IPS-20b (cell line): ENCODE measurements at regions not wholly inside any gene's neighbourhood (a gene's known extent, or its start where the extent isn't known, plus 50 kb on each side); places are given as distances from the start of the nearest gene placed in this dataset.
A peak's percentile ranks its signal among the peaks of the same experiment; 100 is the strongest.

ENCODE experiments used
- H3K27ac ChIP-seq: one replicate; pipeline ENCODE4 v1.5.1; 2013; ENCODE audit warnings: low read length
- H3K27me3 ChIP-seq: 2 replicates; pipeline ENCODE4 v1.6.1; 2013; ENCODE audit warnings: mild to moderate bottlenecking, low read length, inconsistent platforms; ENCODE audit not compliant: insufficient read depth
- H3K36me3 ChIP-seq: 2 replicates; pipeline ENCODE4 v1.6.1; 2013; ENCODE audit warnings: low read depth, mild to moderate bottlenecking, inconsistent platforms, low read length, moderate library complexity; ENCODE audit not compliant: insufficient read depth
- H3K4me1 ChIP-seq: 2 replicates; pipeline ENCODE4 v1.6.1; 2013; ENCODE audit warnings: mild to moderate bottlenecking, control low read depth, inconsistent platforms, low read length, moderate library complexity; ENCODE audit not compliant: insufficient read depth
- H3K4me3 ChIP-seq: 2 replicates; pipeline ENCODE4 v1.5.1; 2013; ENCODE audit warnings: mild to moderate bottlenecking, low read length, inconsistent platforms
- H3K9ac ChIP-seq: 2 replicates; pipeline ENCODE4 v1.6.1; 2013; ENCODE audit warnings: low read depth, mild to moderate bottlenecking, inconsistent platforms, low read length, moderate library complexity
- H3K9me3 ChIP-seq: 2 replicates; pipeline ENCODE4 v1.6.1; 2013; ENCODE audit warnings: mild to moderate bottlenecking, low read depth, low read length, inconsistent platforms; ENCODE audit not compliant: insufficient read depth

DNA sequence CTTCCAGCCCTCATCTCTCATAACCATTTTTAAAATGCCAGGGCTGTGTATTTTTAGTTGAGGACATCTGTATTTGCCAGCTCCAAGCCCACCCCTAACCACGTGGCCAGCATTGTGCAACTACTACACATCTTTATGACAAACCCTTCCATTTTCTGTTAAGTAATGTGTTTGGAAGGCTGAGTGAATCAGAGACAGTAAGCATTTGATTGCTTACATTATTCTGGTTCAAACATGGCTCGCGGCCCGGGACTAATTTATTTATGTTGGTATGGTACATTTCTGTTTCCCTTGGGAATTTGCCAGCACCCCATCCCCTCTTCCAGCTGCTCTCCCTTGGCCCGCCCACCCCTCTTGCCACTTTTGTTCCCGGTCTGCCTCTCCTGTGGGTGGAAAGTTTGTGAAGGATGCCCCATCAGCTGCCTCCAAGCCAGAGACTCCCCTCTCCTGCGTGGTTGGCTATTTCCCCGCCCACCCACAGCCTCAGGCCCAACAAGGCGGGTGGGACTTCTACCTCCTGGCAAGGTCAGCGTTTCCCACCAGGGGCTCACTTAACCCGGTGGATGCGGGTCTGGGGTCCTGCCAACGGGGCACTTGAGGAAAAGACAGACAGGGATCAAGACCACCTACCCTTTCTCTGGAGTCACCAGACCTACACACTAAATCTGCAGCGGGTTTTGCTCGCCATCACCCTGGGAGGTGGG lies 162.2 kb downstream of the HSD17B3 start:
- Histone ChIP-seq H3K27ac (no peak overlapping the region), H3K4me1 (peaks cover 14% of the 10 kb centered on the region), H3K4me3 (no peak overlapping the region), H3K27me3 (no peaks in the 10 kb centered on the region), H3K9ac (no peak overlapping the region), H3K9me3 (no peaks in the 10 kb centered on the region), H3K36me3 (no peaks in the 10 kb centered on the region)

GRCh38 chr9:96138616-96139015 lies 163.4 kb downstream of the HSD17B3 start:
- Histone ChIP-seq H3K9me3 (no peaks in the 10 kb centered on the region), H3K27me3 (no peaks in the 10 kb centered on the region), H3K36me3 (no peaks in the 10 kb centered on the region), H3K4me3 (no peak overlapping the region), H3K4me1 (peaks cover 14% of the 10 kb centered on the region), H3K27ac (no peak overlapping the region), H3K9ac (no peak overlapping the region)

DNA sequence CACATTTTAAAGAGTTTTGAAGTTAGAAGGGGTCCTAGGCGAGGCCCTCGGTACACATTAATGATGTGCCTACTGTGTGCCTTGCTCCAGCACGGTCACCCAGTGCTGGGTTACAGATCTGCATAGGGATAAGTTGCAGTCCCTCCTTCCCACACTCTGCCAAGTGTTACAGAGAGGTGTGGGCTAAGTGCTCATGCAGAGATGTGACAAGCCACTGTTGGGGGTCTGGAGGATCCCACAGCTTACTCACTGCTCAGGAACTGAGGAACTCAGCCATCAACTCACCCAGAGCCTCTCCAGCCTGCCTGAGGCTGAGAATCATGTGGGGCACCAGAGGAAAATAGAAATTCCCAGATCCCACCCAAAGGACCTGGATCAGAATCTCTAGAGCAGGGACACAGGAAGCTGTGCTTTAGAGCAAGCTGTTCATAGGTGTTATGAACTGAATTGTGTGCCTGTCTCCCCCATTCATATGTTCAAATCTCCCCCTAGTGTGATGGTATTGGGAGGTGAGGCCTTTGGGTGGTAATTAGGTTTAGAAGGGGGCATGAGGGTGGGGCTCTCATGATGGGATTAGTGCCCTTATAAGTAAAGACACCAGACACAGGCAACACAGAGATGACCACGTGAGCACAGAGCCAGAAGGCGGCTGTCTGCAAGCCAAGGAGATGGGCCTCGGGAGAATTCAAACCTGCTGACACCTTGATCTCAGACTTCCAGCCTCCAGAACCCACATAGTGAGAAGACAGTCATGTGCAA lies 164.1 kb downstream of the HSD17B3 start:
- Histone ChIP-seq H3K9ac (peak overlapping the region; percentile 28; the same call in 1 of the 2 replicates), H3K27ac (no peak overlapping the region)

DNA sequence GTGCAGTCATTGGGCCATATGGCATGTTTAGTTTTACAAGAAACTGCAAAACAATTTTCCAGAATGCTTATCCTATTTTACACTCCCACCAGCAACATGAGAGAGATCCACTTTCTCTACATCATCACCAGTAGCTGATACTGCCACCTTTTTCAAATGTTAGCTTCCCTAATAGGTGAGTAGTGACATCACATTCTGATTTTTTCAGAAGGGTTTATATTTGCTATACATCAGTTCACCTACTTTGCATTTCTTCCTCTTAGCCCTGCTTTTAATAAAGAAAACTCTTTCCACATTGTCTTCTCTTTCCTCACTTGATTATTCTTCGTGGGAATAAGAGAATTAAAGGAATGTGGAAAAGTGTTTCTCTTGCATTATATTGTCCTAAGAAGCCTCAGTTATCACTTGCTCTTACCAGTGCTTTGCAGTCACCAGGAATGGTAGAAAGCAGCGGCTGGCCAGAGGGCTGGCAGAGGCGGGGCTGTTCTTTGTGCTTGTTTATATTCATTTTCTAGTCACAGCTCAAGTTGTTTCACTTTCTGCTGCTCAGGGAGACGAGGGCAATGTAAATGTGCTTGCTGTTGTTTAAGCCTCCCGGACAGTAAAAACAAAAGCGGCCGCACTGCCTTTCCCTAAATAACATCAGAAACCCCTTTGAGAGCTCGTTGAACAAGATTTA lies 164.8 kb downstream of the HSD17B3 start:
- peaks cover 14% of the 10 kb centered on the region for H3K4me1 ChIP-seq
- H3K4me3 ChIP-seq: peak overlapping the region; percentile 42
- peak overlapping the region; percentile 28; the same call in 1 of the 2 replicates for H3K9ac ChIP-seq
- no peaks in the 10 kb centered on the region for H3K36me3 ChIP-seq
- no peaks in the 10 kb centered on the region; the same call in 1 of the 2 replicates for H3K27me3 ChIP-seq
- H3K27ac ChIP-seq: no peak overlapping the region
- no peaks in the 10 kb centered on the region for H3K9me3 ChIP-seq

More for the DNA sequence above, 164.1 kb downstream of the HSD17B3 start:
- H3K36me3 ChIP-seq: no peaks in the 10 kb centered on the region
- no peaks in the 10 kb centered on the region for H3K9me3 ChIP-seq
- H3K4me1 ChIP-seq: peaks cover 14% of the 10 kb centered on the region
- no peaks in the 10 kb centered on the region for H3K27me3 ChIP-seq
- peak overlapping the region; percentile 29; the same call in 1 of the 2 replicates for H3K4me3 ChIP-seq

- Histone ChIP-seq H3K4me1 (peaks cover 14% of the 10 kb centered on the region), H3K36me3 (no peaks in the 10 kb centered on the region), H3K9ac (no peak overlapping the region), H3K27me3 (peaks cover 6% of the 10 kb centered on the region), H3K4me3 (no peak overlapping the region), H3K27ac (no peak overlapping the region), H3K9me3 (no peaks in the 10 kb centered on the region)
Observed at GRCh38 chr9:96135753-96136290, 166.2 kb downstream of the HSD17B3 start.

DNA sequence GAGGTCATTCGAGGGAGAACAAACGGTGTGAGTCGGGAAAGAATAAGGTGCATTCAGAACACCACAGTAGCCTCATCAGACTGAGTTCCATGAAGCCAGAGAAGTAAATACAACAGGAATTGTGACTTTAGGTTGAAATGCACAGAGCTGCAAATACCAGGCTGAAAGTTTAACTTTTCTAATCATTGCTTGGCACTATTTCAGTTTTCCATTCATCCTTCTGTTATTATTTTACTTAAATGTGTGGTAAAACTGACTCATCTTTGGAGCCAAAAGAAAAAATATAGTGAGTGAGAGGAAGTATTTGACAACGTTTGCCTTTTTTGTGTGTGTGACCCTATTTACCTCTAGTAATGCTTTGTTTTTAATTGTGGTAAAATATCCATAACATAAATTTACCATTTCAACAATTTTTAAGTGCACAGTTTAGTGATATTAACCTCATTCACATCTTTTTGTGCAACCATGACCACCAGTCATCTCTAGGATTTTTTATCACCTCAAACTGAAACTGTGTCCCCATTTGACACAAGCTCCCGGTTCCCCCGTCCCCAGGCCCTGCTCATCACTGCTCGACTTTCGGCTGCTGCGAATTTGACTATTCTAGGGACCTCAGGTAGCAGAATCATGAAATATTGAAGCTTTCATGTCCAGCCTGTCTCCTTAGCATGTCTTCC lies 166.8 kb downstream of the HSD17B3 start:
- Histone ChIP-seq H3K4me1 (peaks cover 15% of the 10 kb centered on the region), H3K27ac (no peak overlapping the region)

GRCh38 chr9:96133321-96134021 lies 168.5 kb downstream of the HSD17B3 start:
- no peak overlapping the region for H3K27ac ChIP-seq
- no peak overlapping the region for H3K9ac ChIP-seq
- peaks cover 12% of the 10 kb centered on the region for H3K27me3 ChIP-seq
- H3K4me1 ChIP-seq: peaks cover 28% of the 10 kb centered on the region
- H3K4me3 ChIP-seq: no peak overlapping the region
- H3K9me3 ChIP-seq: no peaks in the 10 kb centered on the region
- H3K36me3 ChIP-seq: no peaks in the 10 kb centered on the region

More for the DNA sequence above, 166.8 kb downstream of the HSD17B3 start:
- H3K27me3 ChIP-seq: peaks cover 12% of the 10 kb centered on the region
- no peaks in the 10 kb centered on the region for H3K9me3 ChIP-seq
- H3K36me3 ChIP-seq: no peaks in the 10 kb centered on the region
- H3K4me3 ChIP-seq: no peak overlapping the region
- H3K9ac ChIP-seq: no peak overlapping the region

DNA sequence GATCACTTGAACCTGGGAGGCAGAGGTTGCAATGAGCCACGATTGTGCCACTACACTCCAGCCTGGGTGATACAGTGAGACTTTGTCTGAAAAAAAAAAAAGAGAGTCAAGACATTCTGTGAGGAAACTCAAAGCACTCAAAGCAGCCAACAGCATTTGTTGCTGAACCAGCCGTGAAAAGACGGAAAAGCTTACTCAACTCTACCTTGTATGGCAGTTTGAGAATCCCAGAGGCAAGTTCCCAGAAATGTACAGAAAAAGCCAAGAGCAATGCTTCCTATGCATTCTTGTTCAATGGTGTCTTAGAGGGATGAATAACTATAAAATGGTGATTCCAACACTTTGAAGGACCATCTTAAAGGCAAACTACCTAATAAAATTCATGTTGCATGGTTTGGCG lies 170.2 kb downstream of the HSD17B3 start:
- H3K27me3 ChIP-seq: peaks cover 19% of the 10 kb centered on the region
- peaks cover 26% of the 10 kb centered on the region for H3K4me1 ChIP-seq
- H3K9ac ChIP-seq: no peak overlapping the region
- H3K27ac ChIP-seq: no peak overlapping the region
- no peaks in the 10 kb centered on the region for H3K9me3 ChIP-seq
- no peak overlapping the region for H3K4me3 ChIP-seq
- no peaks in the 10 kb centered on the region for H3K36me3 ChIP-seq

DNA sequence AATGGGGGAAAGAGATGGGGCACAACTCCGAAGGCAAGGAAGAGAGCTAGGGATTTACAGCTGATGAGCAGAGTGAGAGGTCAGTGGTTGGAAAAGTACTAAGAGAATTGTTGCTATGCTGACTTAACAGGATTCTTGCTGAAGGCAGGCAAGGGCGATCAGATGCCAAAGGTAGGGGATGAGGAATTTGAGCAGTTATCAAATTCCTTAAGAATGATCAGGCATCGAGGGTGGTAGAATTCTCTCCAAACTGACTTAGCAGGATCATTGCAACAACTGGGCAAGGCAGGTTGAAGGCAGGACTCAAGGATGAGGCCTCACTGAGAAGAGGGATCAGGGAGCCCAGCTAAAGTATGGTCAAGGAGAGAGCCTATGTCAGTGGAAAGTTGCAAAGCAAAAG lies 171.0 kb downstream of the HSD17B3 start:
- H3K4me1 ChIP-seq: peaks cover 24% of the 10 kb centered on the region
- H3K4me3 ChIP-seq: no peak overlapping the region
- H3K27ac ChIP-seq: no peak overlapping the region
- H3K27me3 ChIP-seq: peaks cover 19% of the 10 kb centered on the region
- no peaks in the 10 kb centered on the region for H3K36me3 ChIP-seq
- H3K9ac ChIP-seq: no peak overlapping the region
- no peaks in the 10 kb centered on the region for H3K9me3 ChIP-seq

GRCh38 chr9:96129747-96130146 lies 172.2 kb downstream of the HSD17B3 start:
- H3K9me3 ChIP-seq: no peaks in the 10 kb centered on the region
- H3K9ac ChIP-seq: peak overlapping the region; percentile 3; the same call in 1 of the 2 replicates
- H3K4me3 ChIP-seq: no peak overlapping the region
- peaks cover 24% of the 10 kb centered on the region for H3K4me1 ChIP-seq
- H3K27me3 ChIP-seq: peaks cover 19% of the 10 kb centered on the region
- H3K27ac ChIP-seq: no peak overlapping the region
- no peaks in the 10 kb centered on the region for H3K36me3 ChIP-seq
